CD14-positive monocyte (primary cell): ENCODE measurements at regions not wholly inside any gene's neighbourhood (a gene's known extent, or its start where the extent isn't known, plus 50 kb on each side); places are given as distances from the start of the nearest gene placed in this dataset.
"Not testable (repeated sequence)": the region's sequence is repeated elsewhere in the genome, so short reads cannot be mapped to it uniquely, and the experiment has no call there.

Experiments used
- DNase-seq, 3 donors: peaks; one replicate each; pipeline ENCODE4 v3.0.0-alpha.2; 2011 to 2022
- H2AFZ ChIP-seq: 2 replicates; pipeline ENCODE4 v1.6.0; 2012; ENCODE audit warnings: mild to moderate bottlenecking, low read depth, low read length, inconsistent platforms; ENCODE audit not compliant: insufficient read depth, poor library complexity, severe bottlenecking
- H3K27ac ChIP-seq, 2 donors: 1 replicate in 1 of 2; 2 replicates in 1 of 2; pipeline ENCODE4 v1.5.1; 2012 to 2013; ENCODE audit warnings: low read length in 2 of 2, control low read depth in 1 of 2, inconsistent platforms in 1 of 2, low read depth in 1 of 2, mild to moderate bottlenecking in 1 of 2
- H3K27me3 ChIP-seq, 2 donors: one replicate each; pipeline versions ENCODE4 v1.6.0 to v1.6.1; 2011 to 2013; ENCODE audit warnings: low read length in 2 of 2; ENCODE audit not compliant: control insufficient read depth in 2 of 2, insufficient read depth in 2 of 2
- H3K36me3 ChIP-seq, 2 donors: replicated peaks in 1 of 2; 1 replicate in 1 of 2; 2 replicates in 1 of 2; pipeline versions ENCODE4 v1.5.1 to v1.6.1; 2012 to 2013; ENCODE audit warnings: low read length in 2 of 2, control low read depth in 1 of 2, inconsistent platforms in 1 of 2, mild to moderate bottlenecking in 1 of 2; ENCODE audit not compliant: insufficient read depth in 2 of 2, control insufficient read depth in 1 of 2
- H3K4me1 ChIP-seq, 2 donors: 1 replicate in 1 of 2; 2 replicates in 1 of 2; pipeline versions ENCODE4 v1.5.1 to v1.6.1; 2012 to 2013; ENCODE audit warnings: low read length in 2 of 2, control low read depth in 1 of 2, inconsistent platforms in 1 of 2, mild to moderate bottlenecking in 1 of 2, moderate library complexity in 1 of 2; ENCODE audit not compliant: insufficient read depth in 2 of 2, control insufficient read depth in 1 of 2
- H3K4me2 ChIP-seq: replicated peaks from 2 replicates; pipeline ENCODE3; 2012; ENCODE audit warnings: low read length, moderate library complexity, mild to moderate bottlenecking; ENCODE audit not compliant: poor library complexity, severe bottlenecking; ENCODE audit errors: extremely low read depth
- H3K4me3 ChIP-seq, 3 experiments: fragments of 200-600 bp in 1 of 3; sonication (generic) in 1 of 3; replicated peaks in 1 of 3; 1 replicate in 2 of 3; 2 replicates in 1 of 3; pipeline ENCODE4 v1.5.1; 2011 to 2013; ENCODE audit warnings: low read length in 3 of 3, mild to moderate bottlenecking in 3 of 3, control low read depth in 2 of 3, low read depth in 2 of 3, inconsistent platforms in 1 of 3, moderate library complexity in 1 of 3
- H3K79me2 ChIP-seq: 2 replicates; pipeline ENCODE4 v1.6.0; 2012; ENCODE audit warnings: mild to moderate bottlenecking, control low read depth, inconsistent platforms, low read length, moderate library complexity; ENCODE audit not compliant: insufficient read depth
- H3K9ac ChIP-seq: 2 replicates; pipeline ENCODE4 v1.6.0; 2017; ENCODE audit warnings: low read length, mild to moderate bottlenecking; ENCODE audit not compliant: insufficient read depth, poor library complexity, severe bottlenecking
- H3K9me3 ChIP-seq, 2 donors: replicated peaks in 1 of 2; 1 replicate in 1 of 2; 2 replicates in 1 of 2; pipeline versions ENCODE4 v1.5.1 to v1.6.1; 2012 to 2013; ENCODE audit warnings: low read length in 2 of 2, control low read depth in 1 of 2; ENCODE audit not compliant: control insufficient read depth in 1 of 2, insufficient read depth in 1 of 2
- H4K20me1 ChIP-seq: 2 replicates; pipeline ENCODE4 v1.6.0; 2012; ENCODE audit warnings: mild to moderate bottlenecking, low read length, control low read depth, moderate library complexity; ENCODE audit not compliant: insufficient read depth
- H3K27ac Mint-ChIP-seq, 7 donors: one replicate each; pipeline ENCODE4 v1.8.0; 2020; ENCODE audit warnings: mild to moderate bottlenecking in 7 of 7, mixed read lengths in 7 of 7, moderate library complexity in 6 of 7, inconsistent platforms in 2 of 7
- H3K27me3 Mint-ChIP-seq, 3 donors: one replicate each; pipeline ENCODE4 v1.8.0; 2021 to 2022; ENCODE audit warnings: low read depth in 3 of 3, mild to moderate bottlenecking in 3 of 3, mixed read lengths in 3 of 3, moderate library complexity in 3 of 3, inconsistent platforms in 1 of 3
- H3K36me3 Mint-ChIP-seq, 2 donors: one replicate each; pipeline ENCODE4 v1.8.0; 2020; ENCODE audit warnings: mixed read lengths in 2 of 2, inconsistent platforms in 1 of 2, mild to moderate bottlenecking in 1 of 2
- H3K4me1 Mint-ChIP-seq: one replicate; pipeline ENCODE4 v1.8.0; 2020; ENCODE audit warnings: mild to moderate bottlenecking, mixed read lengths
- H3K4me3 Mint-ChIP-seq, 2 donors: one replicate each; pipeline ENCODE4 v1.8.0; 2020; ENCODE audit warnings: mild to moderate bottlenecking in 2 of 2, mixed read lengths in 2 of 2, moderate library complexity in 1 of 2
- H3K9me3 Mint-ChIP-seq, 7 donors: one replicate each; pipeline ENCODE4 v1.8.0; 2020 to 2022; ENCODE audit warnings: mixed read lengths in 7 of 7, mild to moderate bottlenecking in 6 of 7, moderate library complexity in 6 of 7, inconsistent platforms in 2 of 7
- CTCF ChIP-seq: fragments of 200-600 bp; IDR thresholded peaks from one replicate; pipeline ENCODE4 v1.8.0; 2022; ENCODE audit warnings: antibody characterized with exemption, mild to moderate bottlenecking
- WGBS: methylation state at CpG from one replicate; pipeline ENCODE4 v1.1.5; 2013; ENCODE audit warnings: missing lambda C conversion rate; ENCODE audit not compliant: insufficient coverage; 5-methylcytosine and 5-hydroxymethylcytosine counted together
- intact Hi-C, 2 donors: fragments of 100-400 bp; cut with micrococcal nuclease; formaldehyde crosslinking; loops; one replicate each; pipeline versions ENCODE4 v1.15.0 to v1.15.1; 2023

GRCh38 chr10:125256026-125256425, 95.7 kb upstream of the CTBP2 start:
- Histone ChIP-seq H4K20me1 (no peaks in the 10 kb centered on the region), H3K27me3 (no peaks in the 10 kb centered on the region), H3K4me3 (no peak overlapping the region), H3K27ac (no peak overlapping the region), H3K4me1 (no peaks in the 10 kb centered on the region), H3K4me2 (no peak overlapping the region), H3K79me2 (no peaks in the 10 kb centered on the region), H2AFZ (no peak overlapping the region), H3K9me3 (peaks cover 0 to 8% of the 10 kb centered on the region in 2 donors), H3K36me3 (no peaks in the 10 kb centered on the region), H3K9ac (no peak overlapping the region)
- WGBS: 100% methylated on average over 2 of the region's 4 CpGs
- Mint-ChIP-seq H3K36me3 (no peaks in the 10 kb centered on the region), H3K27ac (no peak overlapping the region), H3K4me3 (no peak overlapping the region), H3K9me3 (peaks cover 11 to 19% (median 14%) of the 10 kb centered on the region in 7 donors), H3K27me3 (peaks cover 0 to 4% (median 0%) of the 10 kb centered on the region in 3 donors), H3K4me1 (no peaks in the 10 kb centered on the region)
- intact Hi-C loops: no loop called here
- DNase-seq: no peak
- no peak for TF ChIP-seq CTCF

GRCh38 chr10:125252937-125253336, 92.6 kb upstream of the CTBP2 start:
- no peaks in the 10 kb centered on the region for H3K79me2 ChIP-seq
- H4K20me1 ChIP-seq: no peaks in the 10 kb centered on the region
- Mint-ChIP-seq H3K4me1 (no peaks in the 10 kb centered on the region), H3K27ac (no peak overlapping the region), H3K27me3 (peaks cover 0 to 2% (median 1%) of the 10 kb centered on the region in 3 donors), H3K9me3 (peaks cover 11 to 22% (median 17%) of the 10 kb centered on the region in 7 donors), H3K4me3 (no peak overlapping the region), H3K36me3 (no peaks in the 10 kb centered on the region)
- no peak overlapping the region for H3K4me2 ChIP-seq
- no peak overlapping the region for H2AFZ ChIP-seq
- H3K9me3 ChIP-seq: peaks cover 0 to 8% of the 10 kb centered on the region in 2 donors
- H3K4me3 ChIP-seq: no peak overlapping the region
- no peak for TF ChIP-seq CTCF
- whole genome bisulfite sequencing: 69% methylated on average over 2 of the region's 2 CpGs
- intact Hi-C loops: no loop called here
- H3K36me3 ChIP-seq: no peaks in the 10 kb centered on the region
- DNase-seq: no peak
- H3K9ac ChIP-seq: no peak overlapping the region
- no peak overlapping the region for H3K27ac ChIP-seq
- no peaks in the 10 kb centered on the region for H3K27me3 ChIP-seq
- no peaks in the 10 kb centered on the region for H3K4me1 ChIP-seq

GRCh38 chr10:125250834-125251233, 90.5 kb upstream of the CTBP2 start:
- H3K36me3 Mint-ChIP-seq, H3K4me3 ChIP-seq, H3K4me3 Mint-ChIP-seq, H3K27me3 ChIP-seq, H4K20me1 ChIP-seq, H3K4me2 ChIP-seq, H3K4me1 ChIP-seq, H3K79me2 ChIP-seq, H3K9me3 ChIP-seq, H3K27ac Mint-ChIP-seq, H3K9ac ChIP-seq, H3K4me1 Mint-ChIP-seq, H3K27ac ChIP-seq, H2AFZ ChIP-seq, H3K27me3 Mint-ChIP-seq, DNase-seq, intact Hi-C loops, H3K36me3 ChIP-seq: not testable (repeated sequence)
- WGBS: no CpG with 5 or more reads among the region's 4 CpGs
- H3K9me3 Mint-ChIP-seq: peaks cover 11 to 22% (median 16%) of the 10 kb centered on the region in 7 donors
